ENCODE measurements at regions not wholly inside any gene's neighbourhood (a gene's known extent, or its start where the extent isn't known, plus 50 kb on each side); places are given as distances from the start of the nearest gene placed in this dataset.

DNA sequence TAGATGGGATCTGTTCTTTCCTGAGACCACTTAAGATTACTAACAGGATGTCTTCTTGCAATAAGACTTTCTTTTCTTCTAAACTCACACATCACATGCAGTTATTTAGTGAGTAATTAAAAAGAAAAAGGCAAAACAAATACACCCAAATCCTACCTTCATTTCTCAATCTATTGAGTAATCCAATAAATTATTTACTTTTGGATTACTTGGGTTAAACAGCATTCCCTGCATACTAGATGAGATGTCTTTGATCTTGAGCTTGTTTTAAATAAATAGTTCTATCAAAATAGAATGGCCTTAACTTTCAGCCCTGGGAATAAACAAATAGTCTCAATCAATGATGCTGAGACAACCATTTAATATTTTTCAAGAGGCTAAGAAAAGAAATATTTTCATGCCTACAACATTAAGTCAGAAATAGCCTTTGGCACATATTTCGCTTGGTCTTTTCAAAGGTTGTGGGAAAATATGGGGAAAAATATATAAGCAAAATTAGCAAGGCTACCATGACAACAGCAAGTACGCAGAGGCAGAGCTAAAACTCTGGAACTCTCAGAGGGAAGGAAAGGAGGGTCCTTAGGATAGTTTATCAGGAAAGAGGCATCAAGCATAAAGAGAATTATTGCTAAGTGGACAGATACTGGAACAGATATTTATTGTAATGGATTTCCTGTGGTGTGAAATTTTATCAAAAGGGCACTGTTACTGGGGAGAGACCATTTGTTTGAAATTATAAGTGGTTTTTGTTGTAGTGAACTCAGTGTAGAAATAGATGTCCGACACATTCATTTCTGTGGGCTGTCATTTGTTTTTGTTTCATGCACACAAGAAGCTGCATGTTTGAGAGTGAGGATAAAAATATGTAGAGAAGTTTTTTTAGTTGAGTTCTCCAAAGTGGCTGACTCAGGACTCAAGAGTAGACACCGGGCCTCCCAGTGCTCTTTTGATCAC is 70.2 kb upstream of the CDH6 start:
- TF ChIP-seq, protein P1, sequence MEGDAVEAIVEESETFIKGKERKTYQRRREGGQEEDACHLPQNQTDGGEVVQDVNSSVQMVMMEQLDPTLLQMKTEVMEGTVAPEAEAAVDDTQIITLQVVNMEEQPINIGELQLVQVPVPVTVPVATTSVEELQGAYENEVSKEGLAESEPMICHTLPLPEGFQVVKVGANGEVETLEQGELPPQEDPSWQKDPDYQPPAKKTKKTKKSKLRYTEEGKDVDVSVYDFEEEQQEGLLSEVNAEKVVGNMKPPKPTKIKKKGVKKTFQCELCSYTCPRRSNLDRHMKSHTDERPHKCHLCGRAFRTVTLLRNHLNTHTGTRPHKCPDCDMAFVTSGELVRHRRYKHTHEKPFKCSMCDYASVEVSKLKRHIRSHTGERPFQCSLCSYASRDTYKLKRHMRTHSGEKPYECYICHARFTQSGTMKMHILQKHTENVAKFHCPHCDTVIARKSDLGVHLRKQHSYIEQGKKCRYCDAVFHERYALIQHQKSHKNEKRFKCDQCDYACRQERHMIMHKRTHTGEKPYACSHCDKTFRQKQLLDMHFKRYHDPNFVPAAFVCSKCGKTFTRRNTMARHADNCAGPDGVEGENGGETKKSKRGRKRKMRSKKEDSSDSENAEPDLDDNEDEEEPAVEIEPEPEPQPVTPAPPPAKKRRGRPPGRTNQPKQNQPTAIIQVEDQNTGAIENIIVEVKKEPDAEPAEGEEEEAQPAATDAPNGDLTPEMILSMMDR (conservative IDR thresholded peaks at IDR 0.05) = no peak
- no peak overlapping the region for H3K27ac ChIP-seq

DNA sequence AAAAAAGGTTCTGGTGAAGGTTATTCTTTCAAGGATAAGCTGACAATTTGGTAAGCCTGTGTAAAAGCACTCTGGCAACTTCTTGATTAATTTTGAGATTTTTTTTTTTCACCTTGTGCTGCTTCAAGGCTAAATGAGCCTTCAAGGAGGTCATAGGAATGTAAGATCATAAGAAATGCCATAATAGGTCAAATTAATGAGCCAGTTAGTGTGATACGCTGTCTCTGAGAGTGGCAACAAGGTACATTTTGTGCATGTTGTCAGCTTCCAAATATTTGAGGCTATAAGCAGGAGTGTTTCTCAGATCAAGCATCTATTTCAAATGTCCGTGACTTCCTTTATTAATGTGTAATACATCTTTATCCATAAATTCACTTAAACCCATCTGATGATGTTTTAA is 72.3 kb upstream of the CDH6 start:
- TF ChIP-seq, protein P1 (conservative IDR thresholded peaks at IDR 0.05) = no peak

DNA sequence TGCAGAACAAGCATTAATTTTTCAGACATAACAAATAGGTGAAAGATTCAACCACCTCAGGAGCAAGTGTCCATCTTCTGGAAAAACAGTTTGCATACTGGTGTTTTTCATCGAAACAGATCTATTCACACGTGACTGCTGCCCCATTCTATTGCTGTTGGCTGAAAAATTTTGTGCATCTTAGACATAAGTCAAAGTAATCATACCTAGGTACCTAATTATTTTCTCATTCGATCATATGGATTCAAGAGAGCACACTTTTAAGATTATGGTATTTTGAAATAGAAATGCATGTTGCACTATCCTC is 72.9 kb upstream of the CDH6 start:
- no peak overlapping the region for H3K27ac ChIP-seq
- TF ChIP-seq, protein P1 (conservative IDR thresholded peaks at IDR 0.05) = no peak

More for the DNA sequence above, 72.3 kb upstream of the CDH6 start:
- no peak overlapping the region for H3K27ac ChIP-seq

DNA sequence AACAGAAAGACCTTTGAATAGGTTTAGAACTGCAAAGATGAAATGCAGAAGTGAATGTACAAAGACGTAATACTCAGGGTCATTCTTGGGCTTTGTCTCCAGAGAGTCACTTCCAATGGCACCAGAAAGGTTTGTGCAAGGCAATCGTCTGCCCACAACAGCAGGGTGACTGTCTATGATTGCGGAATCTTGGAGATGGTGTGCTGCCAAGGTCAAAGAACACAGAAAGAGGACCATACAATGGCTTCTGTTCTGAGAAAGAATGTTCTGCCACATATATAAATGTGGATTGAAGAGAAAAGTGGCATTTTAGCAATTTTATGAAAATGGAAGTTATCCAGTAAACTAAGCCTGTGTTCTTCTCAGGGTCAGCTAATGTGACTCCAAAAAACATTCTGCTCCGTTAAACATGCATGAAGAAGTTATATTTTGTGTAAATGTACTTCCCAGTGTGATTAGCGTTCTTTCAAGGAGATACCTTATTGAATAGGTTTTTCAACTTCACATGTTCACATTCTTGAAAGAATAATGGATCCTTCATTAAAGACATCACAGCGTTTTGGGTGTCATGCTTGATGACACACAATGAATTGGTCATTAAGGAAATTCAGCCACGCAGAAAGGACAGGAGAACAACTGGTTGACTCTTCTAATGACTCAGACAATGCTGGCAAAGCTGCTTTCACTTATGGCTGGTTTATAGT is 73.4 kb upstream of the CDH6 start:
- TF ChIP-seq, protein P1 (conservative IDR thresholded peaks at IDR 0.05) = no peak
- no peak overlapping the region for H3K27ac ChIP-seq

DNA sequence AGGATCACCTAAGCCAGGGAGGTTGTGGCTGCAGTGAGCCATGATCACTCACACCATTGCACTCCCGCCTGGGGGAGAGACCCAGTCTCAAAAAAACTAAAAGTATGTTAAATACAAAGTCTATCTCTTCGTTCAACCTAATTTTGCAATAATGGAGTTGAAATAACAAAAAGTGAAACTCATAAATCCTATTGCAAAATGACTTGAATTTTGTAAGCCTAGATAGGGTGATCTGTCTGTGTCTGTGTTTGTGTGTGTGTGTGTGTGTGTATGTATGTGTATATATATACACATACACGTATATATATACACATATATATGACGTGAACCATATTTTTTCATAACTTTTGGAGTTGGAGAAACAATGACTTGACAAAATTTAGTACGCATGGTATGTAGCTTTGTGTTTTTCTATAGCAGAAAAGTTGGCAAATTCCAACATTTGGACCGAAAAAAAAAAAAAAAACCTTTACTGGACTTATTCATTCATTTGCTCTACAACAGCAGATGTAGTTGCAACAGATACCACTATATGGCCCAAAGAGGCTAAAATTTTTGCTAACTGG is 76.9 kb upstream of the CDH6 start:
- TF ChIP-seq, protein P1 (conservative IDR thresholded peaks at IDR 0.05) = no peak
- no peak overlapping the region for H3K27ac ChIP-seq

DNA sequence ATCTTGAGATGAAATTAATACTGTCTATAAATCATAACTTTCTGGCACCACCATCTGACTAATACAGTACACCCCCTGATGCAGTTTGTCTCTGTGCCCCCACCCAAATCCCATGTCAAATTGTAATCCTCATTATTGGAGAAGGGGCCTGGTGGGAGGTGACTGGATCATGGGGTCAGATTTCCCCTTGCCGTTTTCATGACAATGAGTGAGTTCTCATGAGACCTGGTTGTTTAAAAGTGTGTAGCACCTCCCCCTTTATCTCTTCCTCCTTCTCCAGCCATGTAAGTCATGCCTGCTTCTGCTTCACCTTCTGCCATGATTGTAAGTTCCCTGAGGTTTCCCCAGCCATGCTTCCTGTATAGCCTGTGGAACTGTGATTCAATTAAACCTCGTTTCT is 78.7 kb upstream of the CDH6 start:
- H3K27ac ChIP-seq = no peak overlapping the region
- TF ChIP-seq, protein P1 (conservative IDR thresholded peaks at IDR 0.05) = no peak

DNA sequence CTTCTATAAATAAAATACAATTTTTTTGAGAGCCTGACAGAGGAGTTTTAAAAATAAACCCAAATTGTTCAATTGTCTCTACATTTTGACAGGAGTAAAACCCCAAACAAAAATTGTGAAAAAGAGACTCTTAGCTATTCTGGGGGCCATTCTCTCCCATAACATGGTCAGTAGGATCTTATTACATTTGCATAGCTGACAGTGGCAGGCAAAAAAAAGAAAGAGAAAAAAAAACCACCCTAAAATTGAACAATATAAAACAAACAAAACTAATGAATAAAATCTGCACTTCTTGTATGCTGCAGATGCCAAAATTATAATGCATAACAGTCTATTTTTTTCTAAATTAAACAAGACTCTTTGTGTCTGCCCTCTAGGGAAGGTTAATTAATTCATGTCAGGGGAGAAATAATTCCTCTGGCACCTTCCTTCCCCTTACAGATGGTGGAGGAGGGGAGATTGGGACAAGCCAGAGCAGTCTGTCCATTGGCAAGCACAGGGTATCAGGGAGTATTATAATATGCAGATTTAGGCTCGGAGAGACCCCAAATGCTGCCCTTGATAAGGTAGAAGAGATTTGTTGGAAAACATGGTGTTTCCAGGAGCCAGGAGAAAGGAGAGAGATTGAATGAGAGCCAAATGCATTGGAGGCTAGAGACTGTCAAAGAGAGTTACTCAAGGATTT is 79.7 kb upstream of the CDH6 start:
- no peak overlapping the region for H3K27ac ChIP-seq
- TF ChIP-seq, protein P1 (conservative IDR thresholded peaks at IDR 0.05) = no peak

All from VCaP (cell line).